Ammon's horn (tissue), 1 donor: ENCODE measurements at regions not wholly inside any gene's neighbourhood (a gene's known extent, or its start where the extent isn't known, plus 50 kb on each side); places are given as distances from the start of the nearest gene placed in this dataset.

Experiments
- DNase-seq: peaks from one replicate; pipeline ENCODE4 v3.0.0-alpha.2; 2016; ENCODE audit warnings: low spot score

DNA sequence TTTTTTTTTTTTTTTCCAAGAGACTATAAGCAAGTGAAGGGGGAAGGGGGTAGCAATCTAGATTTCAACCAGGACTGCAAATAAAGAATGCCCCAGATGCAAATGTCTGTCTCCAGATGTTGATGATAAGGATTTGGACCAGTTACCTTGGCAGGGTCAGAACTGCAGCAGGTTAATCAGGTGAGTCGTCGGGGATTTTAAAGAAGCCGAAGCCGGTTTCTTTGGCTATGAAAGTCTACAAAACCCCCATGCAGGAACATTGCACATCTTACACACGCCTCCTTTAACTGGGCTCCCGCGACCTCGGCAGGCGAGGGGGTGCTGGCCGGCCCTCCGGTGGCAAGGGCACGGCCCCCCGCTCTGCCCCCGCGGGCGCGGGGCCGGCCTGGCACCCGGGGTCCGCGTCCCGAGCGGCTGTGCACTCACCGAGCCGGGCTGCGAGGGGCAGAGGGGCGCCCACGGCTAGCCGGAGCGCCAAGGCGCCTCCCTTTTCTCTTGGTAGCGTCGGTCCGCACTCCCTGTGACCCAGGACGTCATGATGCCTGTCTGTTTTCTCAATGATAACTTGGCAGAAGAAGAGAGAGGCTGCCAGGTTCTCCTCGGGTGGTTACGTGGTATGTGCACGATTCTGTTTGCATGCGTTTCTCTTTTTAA lies 366.3 kb upstream of the ESRRG start:
- peak; percentile 80 for DNase-seq

DNA sequence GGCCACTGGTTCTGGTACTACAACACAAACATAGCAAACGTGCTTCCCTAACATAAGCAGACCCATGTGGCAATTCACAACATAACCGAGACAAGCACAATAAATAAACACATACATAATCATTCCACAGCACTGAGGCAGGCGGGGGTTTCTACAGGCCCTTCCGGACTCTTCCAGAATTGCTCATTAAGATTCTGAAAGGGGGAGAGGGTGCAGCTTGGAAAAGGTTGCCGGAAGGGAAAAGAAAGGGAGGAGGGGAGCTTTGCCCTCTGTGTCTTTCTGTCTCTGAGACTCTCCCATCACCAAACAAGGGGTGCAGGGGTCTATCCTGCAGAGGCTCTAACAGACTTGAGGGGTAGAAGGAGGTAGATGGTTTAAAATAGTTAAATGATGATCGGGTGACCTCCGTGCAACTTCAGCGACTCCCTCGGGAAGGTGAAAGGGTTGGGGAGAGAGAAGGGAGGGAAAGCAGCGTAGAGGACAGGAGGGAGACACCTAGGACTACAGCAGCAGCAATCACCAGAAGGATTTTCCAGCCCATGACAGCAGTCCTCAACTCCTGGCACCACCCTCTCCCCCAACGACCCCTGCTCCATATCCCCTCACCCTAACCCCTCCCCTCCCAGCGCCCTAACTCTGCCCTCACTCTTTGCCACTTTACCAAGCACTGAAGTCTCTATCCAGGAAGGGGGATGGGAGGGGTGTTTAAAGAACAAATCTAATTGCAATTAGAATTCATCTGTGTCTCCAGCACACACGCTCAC lies 365.5 kb upstream of the ESRRG start:
- no peak for DNase-seq

- DNase-seq: no peak
Measured at GRCh38 chr1:217088011-217088410, 364.8 kb upstream of the ESRRG start.

GRCh38 chr1:217079584-217079983 lies 356.4 kb upstream of the ESRRG start:
- DNase-seq: no peak

DNA sequence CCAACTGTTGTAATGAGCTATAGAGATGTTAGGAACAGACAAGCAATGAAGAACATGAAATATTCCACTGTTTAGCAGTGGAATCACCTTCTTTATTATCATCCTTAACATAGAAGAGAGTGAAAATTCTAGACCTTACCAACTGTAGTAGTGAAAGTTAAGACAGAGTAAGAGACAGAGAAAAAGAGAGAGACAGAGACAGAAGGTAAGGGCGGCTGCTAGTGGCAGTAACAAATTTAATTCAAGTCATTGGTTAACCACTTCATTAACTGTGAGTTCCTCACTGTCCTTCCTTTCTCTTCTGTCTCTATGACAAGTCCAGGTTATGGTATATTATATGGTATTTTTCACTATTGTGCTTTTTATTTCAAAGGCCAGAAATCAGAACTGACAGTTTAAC lies 355.7 kb upstream of the ESRRG start:
- no peak for DNase-seq

DNA sequence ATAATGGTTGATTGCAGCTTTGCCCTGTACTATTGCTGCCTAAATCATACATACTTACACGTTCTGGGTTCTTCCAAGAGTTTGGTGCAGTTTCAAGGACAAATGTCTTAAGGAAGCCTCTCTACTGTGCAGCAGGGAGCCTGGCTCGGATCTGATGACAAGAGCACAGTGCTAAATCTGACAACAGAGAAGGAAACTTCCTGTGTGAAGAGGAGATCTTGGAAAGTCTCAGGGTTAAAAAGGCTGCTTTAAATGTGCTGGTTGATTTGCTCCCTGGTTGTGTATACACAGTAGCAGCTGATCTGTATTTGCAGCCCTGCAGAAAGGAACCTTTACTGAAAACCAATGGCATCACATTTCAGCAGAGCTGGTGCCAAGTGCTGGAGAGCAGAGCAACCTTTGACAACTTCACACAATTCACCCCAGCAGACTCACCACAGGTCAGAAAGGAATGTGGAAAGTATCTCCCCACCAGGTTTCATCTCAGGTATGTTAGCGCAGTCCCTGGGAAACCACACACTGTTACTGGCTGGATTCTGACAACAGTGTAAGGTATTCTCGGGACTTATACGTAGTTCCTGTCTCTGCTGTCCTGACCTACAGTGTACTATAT lies 355.0 kb upstream of the ESRRG start:
- DNase-seq: peak; percentile 53

- no peak for DNase-seq
Measured at GRCh38 chr1:217077426-217077825, 354.2 kb upstream of the ESRRG start.

GRCh38 chr1:217076902-217077301 lies 353.7 kb upstream of the ESRRG start:
- no peak for DNase-seq

DNA sequence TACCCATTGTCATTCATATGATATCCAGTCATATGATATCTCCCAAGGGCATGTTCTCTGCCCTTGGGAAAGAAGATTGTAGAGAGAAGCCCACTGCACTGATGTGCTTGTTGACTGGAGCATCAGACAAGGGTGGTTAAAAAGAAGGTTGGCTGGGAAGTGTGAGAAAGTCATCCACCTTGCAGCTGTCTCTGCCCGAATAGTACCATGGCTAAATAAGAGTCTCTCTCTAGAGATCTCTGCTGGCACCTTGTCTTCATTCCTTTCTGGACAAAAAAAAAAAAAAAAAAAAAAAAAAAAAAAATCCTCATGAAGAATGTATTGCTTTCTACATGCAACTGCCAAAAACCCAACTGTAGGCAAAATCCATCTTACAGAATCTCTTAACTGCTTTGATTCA lies 349.7 kb upstream of the ESRRG start:
- no peak for DNase-seq

- no peak for DNase-seq
Measured at GRCh38 chr1:217067642-217068041, 344.4 kb upstream of the ESRRG start.

DNA sequence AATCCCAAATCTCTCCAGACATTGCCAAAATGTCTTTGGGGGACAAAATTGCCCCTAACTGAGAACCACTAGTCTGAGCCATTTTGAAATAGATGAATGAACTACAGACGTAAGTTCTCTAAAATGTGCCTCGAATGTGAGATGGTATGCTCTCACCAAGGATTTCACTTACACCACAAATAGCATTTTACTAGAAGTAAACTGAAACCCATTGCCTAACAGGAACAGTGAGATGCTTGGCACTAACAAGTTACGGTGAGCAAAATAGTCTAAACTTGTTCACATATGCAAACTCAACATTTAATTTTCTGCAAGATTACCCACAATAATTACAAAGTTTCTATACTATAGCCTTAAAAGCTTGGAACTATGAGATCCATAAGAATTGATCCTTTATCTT lies 343.6 kb upstream of the ESRRG start:
- DNase-seq: no peak

DNA sequence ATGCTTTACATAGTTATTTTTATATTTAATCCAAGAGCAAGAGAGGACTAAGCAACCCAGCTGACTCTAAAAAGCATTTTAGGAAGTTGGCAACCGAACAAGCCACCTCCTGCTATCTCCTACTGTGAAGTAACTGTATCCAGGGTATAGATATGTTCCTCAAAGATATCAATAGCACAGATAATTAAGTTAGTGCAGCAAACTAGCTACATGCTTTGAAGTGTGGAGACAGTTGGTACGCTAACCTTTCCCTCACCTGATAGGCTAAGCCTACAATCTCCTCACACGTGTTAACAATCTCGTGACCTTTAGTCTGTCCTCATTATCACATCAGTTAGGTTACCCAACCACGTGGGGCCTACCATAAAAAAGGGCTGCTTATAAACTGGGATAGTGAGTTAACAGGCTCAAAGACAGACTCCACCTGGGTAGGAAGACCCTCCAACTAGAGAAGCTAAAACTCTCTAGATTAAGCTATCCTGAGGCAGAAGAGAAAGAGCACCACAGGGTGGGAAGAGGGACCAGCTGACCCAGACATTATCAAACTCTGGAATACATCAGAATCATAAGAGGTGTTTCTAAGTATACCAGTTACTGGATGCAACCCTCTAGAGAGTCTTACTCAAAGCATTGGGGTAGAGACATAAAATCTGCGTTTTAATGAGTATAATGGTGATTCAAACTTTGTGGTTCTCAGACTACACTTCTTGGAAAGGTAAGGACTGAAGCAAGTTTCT lies 340.1 kb upstream of the ESRRG start:
- DNase-seq: no peak

DNA sequence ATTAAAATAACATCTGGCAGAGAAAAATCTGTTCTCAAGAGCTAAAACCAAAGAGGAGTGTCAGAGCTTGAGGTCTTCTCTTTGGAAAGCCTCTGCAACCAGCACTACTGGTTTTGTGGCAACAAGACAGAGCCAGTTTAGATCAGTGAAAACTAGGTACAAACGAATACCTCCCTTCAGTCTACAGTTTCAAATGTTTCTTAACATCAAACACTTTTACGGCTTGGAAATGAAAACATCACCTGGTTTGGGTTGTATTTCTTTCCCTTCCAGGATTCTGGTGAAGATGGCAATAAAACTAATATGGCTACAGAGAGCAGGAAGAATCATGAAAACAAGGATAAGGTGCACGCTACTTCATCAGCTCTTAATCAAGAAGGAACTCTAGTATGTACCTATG lies 339.4 kb upstream of the ESRRG start:
- DNase-seq: no peak

GRCh38 chr1:217059401-217059800 lies 336.2 kb upstream of the ESRRG start:
- no peak for DNase-seq

DNA sequence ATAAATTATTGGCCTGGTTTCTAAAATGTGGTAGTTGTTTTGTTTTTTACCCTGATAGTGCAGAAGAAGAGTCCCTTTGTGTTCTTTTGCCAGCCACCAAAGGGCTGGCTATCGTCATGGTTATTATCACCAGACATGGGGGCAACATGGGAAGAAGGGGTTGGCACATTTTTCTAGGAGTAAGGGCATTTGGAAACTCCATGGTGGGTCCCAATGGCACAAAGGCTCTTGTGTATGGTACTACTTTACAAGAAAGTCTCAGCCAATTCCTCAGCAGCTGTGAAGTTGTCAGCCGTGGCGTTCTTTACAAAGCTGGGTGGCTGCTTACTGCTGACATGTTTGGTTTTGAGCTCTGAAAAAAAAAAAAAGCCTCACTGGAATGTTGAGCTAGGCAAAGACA lies 330.4 kb upstream of the ESRRG start:
- DNase-seq: peak; percentile 13

DNA sequence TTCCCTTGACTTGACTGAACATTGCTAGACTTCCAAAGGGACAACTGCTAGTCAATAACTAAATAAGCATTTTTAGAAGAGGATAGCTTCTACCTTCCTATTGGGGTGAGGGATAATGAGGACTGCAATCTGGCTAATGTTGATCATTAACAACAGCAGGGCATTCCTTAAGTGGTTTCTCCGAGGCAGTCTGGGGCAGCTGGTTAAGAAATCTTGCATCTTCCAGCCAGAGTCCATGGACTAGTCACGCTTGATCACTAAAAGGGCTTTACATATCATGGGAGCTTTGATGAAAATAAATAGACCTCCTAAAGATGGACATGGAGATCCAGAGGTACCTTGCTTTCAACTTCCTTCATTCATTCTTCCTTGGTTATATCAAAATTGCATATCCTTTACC lies 329.4 kb upstream of the ESRRG start:
- no peak for DNase-seq

DNA sequence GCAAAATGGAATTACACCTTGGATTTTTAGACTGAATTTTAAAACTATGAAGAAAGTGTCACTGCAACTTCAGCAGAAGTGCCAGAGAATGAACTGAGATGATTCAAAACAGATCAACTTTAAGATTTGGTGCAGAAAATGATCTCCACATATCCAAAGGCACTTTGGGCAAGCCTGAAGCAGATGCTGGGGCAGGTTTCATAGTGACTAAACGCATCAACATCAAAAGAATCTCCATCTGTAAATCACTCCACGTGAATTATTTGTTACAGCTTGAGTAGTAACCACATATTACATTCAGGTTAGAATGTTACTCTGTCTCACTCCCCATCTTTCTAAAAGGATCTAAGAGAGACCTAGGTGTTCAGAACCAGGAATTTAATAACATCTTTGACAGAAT lies 329.0 kb upstream of the ESRRG start:
- no peak for DNase-seq

DNA sequence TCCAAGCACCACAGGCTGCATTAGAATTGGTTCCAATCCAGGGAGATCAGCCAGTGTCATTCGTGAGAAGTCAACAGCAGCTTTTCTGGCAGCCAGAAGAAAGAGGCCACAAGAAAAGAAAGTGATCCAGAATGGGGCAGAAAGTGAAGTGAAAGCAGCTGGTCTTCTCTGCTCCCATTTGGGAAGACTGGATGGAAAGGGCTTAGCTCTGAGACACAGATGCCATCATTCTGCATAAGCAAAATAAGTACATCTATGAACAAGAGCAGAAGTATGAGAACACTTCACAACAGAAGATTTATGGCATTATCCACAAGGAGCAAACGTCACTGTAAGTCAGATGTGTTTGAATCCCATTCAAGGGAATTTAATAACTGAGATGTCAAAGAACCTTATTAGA lies 326.5 kb upstream of the ESRRG start:
- no peak for DNase-seq

DNA sequence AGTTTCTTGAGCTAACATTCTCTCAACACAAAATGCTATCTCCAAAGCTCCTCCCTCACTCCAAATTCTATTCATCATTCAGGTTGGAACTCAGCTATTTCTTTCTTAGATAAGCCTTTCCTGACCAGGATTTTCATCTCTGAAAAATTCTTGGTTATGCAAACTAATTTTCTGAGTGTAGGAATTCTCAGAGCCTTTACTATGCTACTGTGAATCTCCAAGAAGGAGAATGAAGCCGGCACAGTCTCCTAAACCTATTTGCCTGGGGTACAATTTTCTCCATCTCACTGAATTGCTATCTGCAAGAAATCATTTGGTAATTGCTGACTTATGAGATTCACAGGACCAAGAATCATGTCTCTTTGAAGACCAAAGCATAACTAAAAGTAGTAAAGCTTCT lies 325.9 kb upstream of the ESRRG start:
- DNase-seq: no peak

DNA sequence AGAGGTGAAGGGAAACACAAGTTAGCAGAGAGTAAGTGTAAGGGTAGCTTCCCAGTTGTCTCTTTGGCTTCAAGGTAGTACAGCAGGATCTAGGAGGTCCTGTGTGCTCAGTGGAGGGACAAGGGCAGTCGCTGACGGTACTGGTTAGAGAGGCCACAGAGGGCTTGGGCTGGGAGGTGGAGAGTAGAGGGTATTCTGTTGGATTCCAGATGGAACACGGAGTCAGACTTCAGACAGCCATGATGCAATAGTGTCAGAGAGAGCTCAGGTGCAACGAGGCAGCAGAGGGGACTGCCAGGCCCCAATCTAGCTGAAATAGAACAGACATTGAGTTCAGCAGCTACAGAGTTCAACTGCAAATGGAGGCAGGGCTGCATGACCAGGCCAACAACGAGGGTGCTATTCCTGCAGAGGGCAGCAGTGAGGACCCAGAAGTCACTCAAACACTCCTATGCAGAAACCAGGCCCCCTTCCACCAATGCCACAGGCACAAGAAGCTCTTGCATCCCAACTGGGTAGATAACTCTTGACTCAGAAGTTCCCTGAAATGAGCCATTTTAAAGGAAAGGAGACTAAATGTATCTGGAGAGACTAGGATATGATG lies 325.0 kb upstream of the ESRRG start:
- DNase-seq: no peak

- no peak for DNase-seq
Measured at GRCh38 chr1:217040711-217041455, 317.7 kb upstream of the ESRRG start.

DNA sequence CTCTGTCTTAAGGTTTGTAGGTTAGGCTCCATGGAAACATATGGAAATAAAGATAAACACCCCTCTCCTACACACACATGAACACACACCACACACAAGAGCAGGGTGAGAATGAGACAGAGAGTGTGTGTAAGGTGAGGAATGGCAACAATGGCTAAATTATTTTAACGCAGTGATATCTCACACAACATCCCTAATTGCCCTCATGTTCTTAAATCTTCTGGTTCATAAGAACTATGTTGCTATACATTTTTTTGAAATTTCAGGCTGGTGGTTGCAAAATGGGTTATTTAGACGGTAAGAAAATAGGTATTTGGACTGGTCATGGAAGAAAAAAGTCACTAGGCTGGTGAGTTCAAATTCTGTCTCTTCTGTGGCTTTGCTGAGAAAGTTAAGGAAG lies 316.7 kb upstream of the ESRRG start:
- no peak for DNase-seq
